ENCODE measurements at regions not wholly inside any gene's neighbourhood (a gene's known extent, or its start where the extent isn't known, plus 50 kb on each side); places are given as distances from the start of the nearest gene placed in this dataset.

DNA sequence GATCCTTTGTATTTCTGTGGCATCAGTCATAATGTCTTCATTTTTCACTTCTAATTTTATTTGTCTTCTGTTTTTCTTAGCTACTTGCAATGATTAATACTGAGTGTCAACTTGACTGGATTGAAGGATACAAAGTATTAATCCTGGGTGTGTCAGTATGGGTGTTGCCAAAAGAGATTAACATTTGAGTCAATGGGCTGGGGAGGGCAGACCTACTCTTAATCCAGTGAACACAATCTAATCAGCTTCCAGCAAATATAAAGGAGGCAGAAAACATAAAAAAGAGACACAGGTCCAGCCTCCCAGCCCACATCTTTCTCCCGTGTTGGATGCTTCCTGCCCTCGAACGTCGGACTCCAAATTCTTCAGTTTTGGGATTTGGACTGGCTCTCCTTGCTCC lies 640.9 kb upstream of the MIR17HG start:
- Histone ChIP-seq H3K4me3 (no peak overlapping the region), H3K27me3 (no peaks in the 10 kb centered on the region), H3K27ac (no peak overlapping the region), H3K36me3 (no peaks in the 10 kb centered on the region), H3K4me1 (no peaks in the 10 kb centered on the region), H3K9me3 (peaks cover 0 to 6% of the 10 kb centered on the region in 2 donors)
- TF ChIP-seq, protein P1, sequence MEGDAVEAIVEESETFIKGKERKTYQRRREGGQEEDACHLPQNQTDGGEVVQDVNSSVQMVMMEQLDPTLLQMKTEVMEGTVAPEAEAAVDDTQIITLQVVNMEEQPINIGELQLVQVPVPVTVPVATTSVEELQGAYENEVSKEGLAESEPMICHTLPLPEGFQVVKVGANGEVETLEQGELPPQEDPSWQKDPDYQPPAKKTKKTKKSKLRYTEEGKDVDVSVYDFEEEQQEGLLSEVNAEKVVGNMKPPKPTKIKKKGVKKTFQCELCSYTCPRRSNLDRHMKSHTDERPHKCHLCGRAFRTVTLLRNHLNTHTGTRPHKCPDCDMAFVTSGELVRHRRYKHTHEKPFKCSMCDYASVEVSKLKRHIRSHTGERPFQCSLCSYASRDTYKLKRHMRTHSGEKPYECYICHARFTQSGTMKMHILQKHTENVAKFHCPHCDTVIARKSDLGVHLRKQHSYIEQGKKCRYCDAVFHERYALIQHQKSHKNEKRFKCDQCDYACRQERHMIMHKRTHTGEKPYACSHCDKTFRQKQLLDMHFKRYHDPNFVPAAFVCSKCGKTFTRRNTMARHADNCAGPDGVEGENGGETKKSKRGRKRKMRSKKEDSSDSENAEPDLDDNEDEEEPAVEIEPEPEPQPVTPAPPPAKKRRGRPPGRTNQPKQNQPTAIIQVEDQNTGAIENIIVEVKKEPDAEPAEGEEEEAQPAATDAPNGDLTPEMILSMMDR (IDR thresholded peaks at IDR 0.05): no peak
- no peak for DNase-seq (ENCODE audit: low spot score)

DNA sequence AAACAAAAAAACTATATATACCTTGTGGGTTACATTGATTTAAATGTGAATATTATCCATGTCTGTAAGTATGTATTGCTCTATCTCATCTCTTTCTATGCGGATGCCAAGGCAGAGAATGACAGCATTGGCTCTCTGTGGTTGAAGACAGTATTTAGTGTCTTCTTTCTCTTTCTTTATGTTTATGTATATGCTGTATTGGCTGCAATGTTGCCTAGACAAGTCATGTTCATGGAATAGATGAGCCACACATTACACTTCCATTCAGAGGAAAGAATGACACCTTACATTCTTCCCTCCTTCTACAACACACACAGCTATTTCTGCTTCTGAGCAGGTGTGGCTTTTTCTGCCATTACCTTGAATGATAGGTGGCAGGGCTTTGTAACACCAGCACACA lies 639.4 kb upstream of the MIR17HG start:
- no peaks in the 10 kb centered on the region for H3K4me1 ChIP-seq
- H3K27me3 ChIP-seq: no peaks in the 10 kb centered on the region
- TF ChIP-seq, protein P1 (IDR thresholded peaks at IDR 0.05): no peak
- DNase-seq (ENCODE audit: low spot score): no peak
- no peak overlapping the region for H3K27ac ChIP-seq
- no peaks in the 10 kb centered on the region for H3K36me3 ChIP-seq
- H3K9me3 ChIP-seq: peaks cover 0 to 6% of the 10 kb centered on the region in 2 donors
- no peak overlapping the region for H3K4me3 ChIP-seq

DNA sequence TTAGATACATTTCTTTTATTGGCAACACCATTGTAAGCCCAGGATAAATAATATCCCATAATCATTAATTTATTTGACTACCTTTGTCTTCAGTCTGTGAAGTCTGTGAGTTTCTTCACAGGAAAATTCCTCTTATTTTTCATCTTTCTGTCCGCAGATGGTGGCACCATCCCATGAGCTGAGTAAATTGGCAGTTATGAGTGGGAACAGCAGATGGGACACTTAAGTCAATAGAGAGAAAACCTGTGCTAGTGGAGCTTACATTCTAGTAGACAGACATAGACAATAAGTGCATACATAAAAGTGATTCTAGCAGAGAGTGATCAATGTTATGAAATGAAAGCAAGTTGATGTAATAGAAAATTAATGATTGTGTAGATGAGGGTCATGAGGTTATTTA lies 638.2 kb upstream of the MIR17HG start:
- Histone ChIP-seq H3K27me3 (no peaks in the 10 kb centered on the region), H3K27ac (no peak overlapping the region), H3K36me3 (no peaks in the 10 kb centered on the region), H3K9me3 (peaks cover 0 to 3% of the 10 kb centered on the region in 2 donors), H3K4me3 (no peak overlapping the region), H3K4me1 (no peaks in the 10 kb centered on the region)
- no peak for DNase-seq (ENCODE audit: low spot score)
- TF ChIP-seq, protein P1 (IDR thresholded peaks at IDR 0.05): no peak

DNA sequence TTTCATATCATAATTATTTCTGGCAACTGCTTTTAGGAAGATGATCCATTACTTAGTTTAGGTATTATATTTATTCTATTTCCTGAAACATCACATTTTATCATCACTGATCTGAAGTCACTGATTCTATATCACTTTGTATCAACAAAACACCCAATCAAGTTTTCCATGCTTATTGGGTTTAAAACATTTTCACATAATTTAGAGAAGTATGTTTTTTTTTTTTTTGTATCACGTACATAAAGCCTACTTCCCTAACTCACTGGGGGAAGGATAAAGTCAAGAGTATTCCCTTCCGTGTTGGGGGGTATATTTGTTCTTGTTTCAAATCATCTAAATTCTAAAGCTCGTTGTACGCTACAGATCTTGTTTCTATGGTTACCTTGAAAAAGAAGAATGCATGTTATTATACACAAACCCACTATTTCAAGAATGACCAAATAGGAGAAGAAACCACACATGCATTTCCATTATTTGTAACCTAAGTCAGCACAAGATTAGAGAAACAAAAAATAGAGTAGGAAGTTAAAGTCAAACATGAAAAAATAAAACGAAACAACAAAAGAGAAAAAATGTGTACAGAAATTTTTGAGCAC lies 637.2 kb upstream of the MIR17HG start:
- Histone ChIP-seq H3K9me3 (no peaks in the 10 kb centered on the region), H3K27ac (no peak overlapping the region), H3K4me3 (no peak overlapping the region), H3K27me3 (no peaks in the 10 kb centered on the region), H3K36me3 (no peaks in the 10 kb centered on the region), H3K4me1 (no peaks in the 10 kb centered on the region)
- TF ChIP-seq, protein P1 (IDR thresholded peaks at IDR 0.05): no peak
- DNase-seq (ENCODE audit: low spot score): no peak

DNA sequence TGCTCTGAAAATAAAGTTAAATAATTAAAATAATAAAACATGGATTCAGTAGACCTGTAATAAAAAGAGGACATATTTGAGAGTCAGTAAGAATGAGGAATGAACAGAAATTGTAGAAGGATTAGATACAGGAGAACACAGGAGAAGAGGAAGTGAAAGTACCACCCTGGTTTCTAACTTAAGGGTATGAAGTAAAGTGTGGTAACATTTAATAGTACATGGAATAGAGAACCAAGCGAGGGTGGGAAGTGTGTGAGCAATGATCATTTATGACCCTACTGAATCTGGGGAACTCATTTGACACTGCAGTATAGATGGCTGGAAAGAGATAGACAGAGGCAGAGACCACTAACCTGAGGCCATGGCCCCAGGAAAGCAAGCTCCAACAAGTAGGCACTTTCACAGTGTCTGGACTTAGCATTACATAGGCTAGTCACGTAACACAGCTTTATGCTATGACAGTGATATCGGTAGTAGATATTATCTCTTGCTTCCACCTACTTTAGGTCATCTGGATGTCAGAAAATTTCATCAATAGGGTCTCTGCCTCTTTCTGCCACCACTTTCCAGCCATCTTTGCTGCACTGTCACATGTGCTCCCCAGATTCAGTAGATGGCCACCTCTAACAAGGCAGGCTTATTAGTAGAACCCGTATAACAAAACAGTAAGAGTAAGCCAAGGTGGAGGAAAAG lies 633.9 kb upstream of the MIR17HG start:
- Histone ChIP-seq H3K9me3 (no peaks in the 10 kb centered on the region), H3K27ac (no peak overlapping the region), H3K4me1 (peaks cover 0 to 8% of the 10 kb centered on the region in 2 donors), H3K27me3 (no peaks in the 10 kb centered on the region), H3K4me3 (no peak overlapping the region), H3K36me3 (no peaks in the 10 kb centered on the region)
- TF ChIP-seq, protein P1 (IDR thresholded peaks at IDR 0.05): no peak
- DNase-seq (ENCODE audit: low spot score): no peak

Measured in right atrium auricular region (tissue), 2 donors.